Right atrium auricular region (tissue), 2 donors: ENCODE measurements at regions not wholly inside any gene's neighbourhood (a gene's known extent, or its start where the extent isn't known, plus 50 kb on each side); places are given as distances from the start of the nearest gene placed in this dataset.

Source experiments
- DNase-seq: peaks from one replicate; pipeline ENCODE4 v3.0.0-alpha.2; 2019; ENCODE audit warnings: low spot score
- H3K27ac ChIP-seq, 2 donors: fragments of 200-600 bp; sonication (generic); 1 replicate in 1 of 2; 2 replicates in 1 of 2; pipeline ENCODE4 v1.5.1; 2016 to 2019
- H3K27me3 ChIP-seq, 2 donors: fragments of 200-600 bp; sonication (generic); one replicate each; pipeline versions ENCODE4 v1.5.1 to v1.6.0; 2017 to 2019
- H3K36me3 ChIP-seq: fragments of 200-600 bp; sonication (generic); one replicate; pipeline ENCODE4 v1.5.1; 2016
- H3K4me1 ChIP-seq, 2 donors: fragments of 200-600 bp; sonication (generic); one replicate each; pipeline versions ENCODE4 v1.5.1 to v1.6.0; 2017 to 2019
- H3K4me3 ChIP-seq, 2 donors: fragments of 200-600 bp; sonication (generic); 1 replicate in 1 of 2; 2 replicates in 1 of 2; pipeline ENCODE4 v1.5.1; 2017 to 2019; ENCODE audit warnings: mild to moderate bottlenecking in 1 of 2, moderate library complexity in 1 of 2
- H3K9me3 ChIP-seq, 2 donors: fragments of 200-600 bp; sonication (generic); one replicate each; pipeline ENCODE4 v1.5.1; 2019
- TF ChIP-seq, protein P1 (sequence below), 2 donors: fragments of 200-600 bp; sonication (generic); IDR thresholded peaks; one replicate each; pipeline ENCODE4 v1.5.1; 2019; ENCODE audit warnings: antibody characterized with exemption in 2 of 2

DNA sequence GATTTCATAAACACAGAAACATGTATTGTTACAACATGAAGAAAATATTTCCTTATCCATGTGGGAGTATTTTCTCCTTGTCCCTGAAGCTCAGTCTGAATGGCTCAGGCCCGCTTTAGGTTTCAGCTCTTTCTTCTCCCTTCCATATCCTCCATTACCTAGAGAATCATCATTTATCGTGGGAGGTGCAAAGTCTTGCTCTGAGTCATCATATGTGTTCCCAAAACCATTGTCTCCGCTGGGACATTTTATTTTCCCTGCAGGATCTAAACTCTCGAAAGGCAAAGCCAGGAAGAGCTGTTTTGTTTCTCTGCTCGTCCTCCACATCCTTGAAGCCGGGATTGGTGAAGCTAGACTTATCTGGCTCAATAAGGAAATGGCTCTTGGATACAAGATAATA, 571.2 kb downstream of the EDEM1 start:
- H3K27me3 ChIP-seq: no peaks in the 10 kb centered on the region
- no peak for DNase-seq
- H3K36me3 ChIP-seq: no peaks in the 10 kb centered on the region
- H3K4me1 ChIP-seq: no peaks in the 10 kb centered on the region
- TF ChIP-seq, protein P1, sequence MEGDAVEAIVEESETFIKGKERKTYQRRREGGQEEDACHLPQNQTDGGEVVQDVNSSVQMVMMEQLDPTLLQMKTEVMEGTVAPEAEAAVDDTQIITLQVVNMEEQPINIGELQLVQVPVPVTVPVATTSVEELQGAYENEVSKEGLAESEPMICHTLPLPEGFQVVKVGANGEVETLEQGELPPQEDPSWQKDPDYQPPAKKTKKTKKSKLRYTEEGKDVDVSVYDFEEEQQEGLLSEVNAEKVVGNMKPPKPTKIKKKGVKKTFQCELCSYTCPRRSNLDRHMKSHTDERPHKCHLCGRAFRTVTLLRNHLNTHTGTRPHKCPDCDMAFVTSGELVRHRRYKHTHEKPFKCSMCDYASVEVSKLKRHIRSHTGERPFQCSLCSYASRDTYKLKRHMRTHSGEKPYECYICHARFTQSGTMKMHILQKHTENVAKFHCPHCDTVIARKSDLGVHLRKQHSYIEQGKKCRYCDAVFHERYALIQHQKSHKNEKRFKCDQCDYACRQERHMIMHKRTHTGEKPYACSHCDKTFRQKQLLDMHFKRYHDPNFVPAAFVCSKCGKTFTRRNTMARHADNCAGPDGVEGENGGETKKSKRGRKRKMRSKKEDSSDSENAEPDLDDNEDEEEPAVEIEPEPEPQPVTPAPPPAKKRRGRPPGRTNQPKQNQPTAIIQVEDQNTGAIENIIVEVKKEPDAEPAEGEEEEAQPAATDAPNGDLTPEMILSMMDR (IDR thresholded peaks at IDR 0.05): no peak
- H3K9me3 ChIP-seq: no peaks in the 10 kb centered on the region
- H3K27ac ChIP-seq: no peak overlapping the region
- H3K4me3 ChIP-seq: no peak overlapping the region

DNA sequence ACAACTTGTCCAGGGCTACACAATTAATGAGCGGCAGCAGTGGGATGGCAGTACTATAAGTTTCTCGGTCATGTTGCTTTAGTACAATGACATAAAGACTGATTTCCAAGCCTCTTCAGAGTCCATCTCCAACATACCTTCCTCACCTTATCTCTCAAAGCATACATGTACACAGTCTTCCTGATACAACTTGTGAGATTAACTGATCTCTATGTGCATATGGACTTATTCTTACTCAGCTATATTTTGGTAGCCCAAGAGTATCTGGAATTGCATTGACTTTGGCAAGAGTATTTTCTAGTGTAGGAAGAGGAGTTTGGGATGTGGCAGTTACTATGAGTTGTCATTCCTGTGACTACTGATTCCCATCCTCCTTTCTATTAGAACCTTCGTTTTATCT, 575.0 kb downstream of the EDEM1 start:
- no peaks in the 10 kb centered on the region for H3K36me3 ChIP-seq
- H3K4me1 ChIP-seq: no peaks in the 10 kb centered on the region
- H3K4me3 ChIP-seq: no peak overlapping the region
- H3K27me3 ChIP-seq: no peaks in the 10 kb centered on the region
- H3K27ac ChIP-seq: no peak overlapping the region
- DNase-seq: no peak
- H3K9me3 ChIP-seq: no peaks in the 10 kb centered on the region
- TF ChIP-seq, protein P1 (IDR thresholded peaks at IDR 0.05): no peak

DNA sequence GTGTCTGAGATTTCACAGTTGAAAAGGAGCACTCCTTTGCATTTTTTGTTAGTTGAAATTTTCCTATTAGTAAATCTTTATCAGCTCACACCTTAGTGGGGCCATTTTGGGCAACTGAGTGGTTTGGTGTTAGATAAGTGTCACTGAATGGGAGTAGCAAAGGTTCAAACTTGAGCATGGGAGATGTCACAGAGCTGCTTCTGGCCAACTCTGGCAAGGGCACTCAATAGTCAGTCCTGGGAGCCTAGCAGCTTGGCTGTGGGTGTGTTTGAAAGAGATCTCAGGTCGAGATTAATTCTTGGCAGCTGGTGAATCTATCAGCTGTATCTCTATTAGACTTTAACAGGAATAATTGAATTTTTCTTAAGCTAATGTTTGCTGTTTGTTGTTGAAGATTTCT, 579.3 kb downstream of the EDEM1 start:
- Histone ChIP-seq H3K4me1 (no peaks in the 10 kb centered on the region), H3K36me3 (no peaks in the 10 kb centered on the region), H3K9me3 (no peaks in the 10 kb centered on the region), H3K27me3 (no peaks in the 10 kb centered on the region), H3K4me3 (no peak overlapping the region), H3K27ac (no peak overlapping the region)
- no peak for DNase-seq
- TF ChIP-seq, protein P1 (IDR thresholded peaks at IDR 0.05): no peak

DNA sequence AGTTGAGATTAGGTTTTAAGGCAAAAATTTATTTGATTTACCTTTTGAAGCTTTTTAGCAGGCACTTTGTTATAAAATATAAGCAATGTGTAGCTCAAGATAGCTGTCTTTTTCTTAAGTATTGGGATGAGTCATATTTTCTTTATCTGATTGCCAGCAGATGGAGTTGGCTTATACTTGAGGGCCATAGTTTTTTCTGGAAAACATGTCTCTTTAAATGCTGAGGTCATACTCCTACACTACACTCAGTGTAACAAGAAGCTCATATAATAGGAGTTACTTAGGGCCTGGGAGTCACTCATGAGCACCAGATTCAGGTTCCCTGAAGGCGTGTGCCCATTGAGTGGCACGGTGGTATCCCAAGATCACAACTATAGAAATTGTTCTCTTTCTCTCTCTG, 579.8 kb downstream of the EDEM1 start:
- H3K27me3 ChIP-seq: no peaks in the 10 kb centered on the region
- no peak for DNase-seq
- H3K4me1 ChIP-seq: no peaks in the 10 kb centered on the region
- TF ChIP-seq, protein P1 (IDR thresholded peaks at IDR 0.05): no peak
- H3K36me3 ChIP-seq: no peaks in the 10 kb centered on the region
- no peak overlapping the region for H3K27ac ChIP-seq
- no peaks in the 10 kb centered on the region for H3K9me3 ChIP-seq
- H3K4me3 ChIP-seq: no peak overlapping the region

DNA sequence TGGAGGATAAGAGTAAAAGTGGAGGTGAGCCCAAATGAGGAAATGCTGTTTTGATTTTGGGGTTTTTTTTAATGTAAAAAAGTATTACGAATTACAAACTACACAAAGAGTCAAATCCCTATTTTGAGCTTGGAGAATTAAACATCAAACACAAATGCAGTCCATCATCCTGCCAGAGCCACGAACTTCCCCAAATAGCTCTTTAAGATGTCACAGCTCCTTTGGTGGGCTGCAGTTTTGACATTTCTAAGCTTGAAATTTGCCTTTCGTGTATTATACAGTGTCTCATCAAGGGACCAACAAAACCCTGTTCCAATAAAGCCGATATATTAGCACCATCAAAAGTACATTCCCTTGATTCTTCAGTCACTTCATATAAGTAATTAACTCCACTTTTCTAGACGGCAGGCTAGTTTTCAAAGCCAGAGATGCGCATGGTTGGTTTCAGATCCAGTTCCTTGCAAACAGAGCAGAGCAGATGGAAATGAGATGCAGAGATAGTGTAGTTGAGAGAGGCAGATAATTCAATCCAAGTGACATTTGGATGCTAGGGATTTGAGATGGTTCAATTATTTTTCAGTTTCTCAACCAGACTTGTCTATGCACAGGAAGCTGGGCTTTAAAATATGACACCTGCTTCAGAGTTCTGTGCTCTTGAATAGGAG, 580.9 kb downstream of the EDEM1 start:
- H3K27ac ChIP-seq: no peak overlapping the region
- no peak for DNase-seq
- no peaks in the 10 kb centered on the region for H3K9me3 ChIP-seq
- no peak overlapping the region for H3K4me3 ChIP-seq
- TF ChIP-seq, protein P1 (IDR thresholded peaks at IDR 0.05): no peak
- no peaks in the 10 kb centered on the region for H3K4me1 ChIP-seq
- H3K27me3 ChIP-seq: no peaks in the 10 kb centered on the region
- H3K36me3 ChIP-seq: no peaks in the 10 kb centered on the region

DNA sequence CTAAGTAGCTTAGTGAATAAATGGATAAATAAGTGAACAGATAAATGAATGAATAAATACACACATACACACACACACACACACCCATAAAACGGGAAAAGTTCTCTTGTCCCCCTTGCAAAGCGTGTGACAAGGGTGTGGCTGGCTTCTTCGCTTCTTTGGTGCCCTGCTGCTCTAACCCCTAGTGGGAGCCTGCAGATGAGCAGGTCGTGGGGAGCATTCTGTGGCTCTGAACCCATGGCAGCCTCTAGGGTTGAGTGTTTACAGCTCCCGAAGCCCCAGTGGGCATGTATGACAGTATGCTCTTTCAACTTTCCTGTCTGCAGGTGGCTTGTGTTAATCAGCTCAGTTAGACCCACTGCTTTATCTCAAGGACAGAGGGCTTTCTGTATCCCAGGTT, 582.3 kb downstream of the EDEM1 start:
- Histone ChIP-seq H3K4me3 (no peak overlapping the region), H3K27me3 (no peaks in the 10 kb centered on the region), H3K9me3 (no peaks in the 10 kb centered on the region), H3K4me1 (no peaks in the 10 kb centered on the region), H3K36me3 (no peaks in the 10 kb centered on the region), H3K27ac (no peak overlapping the region)
- DNase-seq: no peak
- TF ChIP-seq, protein P1 (IDR thresholded peaks at IDR 0.05): no peak
